Thyroid gland (tissue), 4 donors: ENCODE measurements at regions not wholly inside any gene's neighbourhood (a gene's known extent, or its start where the extent isn't known, plus 50 kb on each side); places are given as distances from the start of the nearest gene placed in this dataset.

Experiments used
- CTCF ChIP-seq, 6 experiments: fragments of 200-600 bp in 3 of 6; fragments of 450-650 bp in 3 of 6; sonication (generic) in 3 of 6; IDR thresholded peaks; one replicate each; pipeline ENCODE4 v1.5.1; 2016 to 2019; ENCODE audit warnings: antibody characterized with exemption in 6 of 6, mild to moderate bottlenecking in 2 of 6, inconsistent platforms in 1 of 6, moderate library complexity in 1 of 6
- POLR2A ChIP-seq, 2 donors: fragments of 450-650 bp; IDR thresholded peaks; one replicate each; pipeline ENCODE4 v1.6.1; 2017; ENCODE audit warnings: antibody characterized with exemption in 2 of 2, mild to moderate bottlenecking in 2 of 2, moderate library complexity in 1 of 2

DNA sequence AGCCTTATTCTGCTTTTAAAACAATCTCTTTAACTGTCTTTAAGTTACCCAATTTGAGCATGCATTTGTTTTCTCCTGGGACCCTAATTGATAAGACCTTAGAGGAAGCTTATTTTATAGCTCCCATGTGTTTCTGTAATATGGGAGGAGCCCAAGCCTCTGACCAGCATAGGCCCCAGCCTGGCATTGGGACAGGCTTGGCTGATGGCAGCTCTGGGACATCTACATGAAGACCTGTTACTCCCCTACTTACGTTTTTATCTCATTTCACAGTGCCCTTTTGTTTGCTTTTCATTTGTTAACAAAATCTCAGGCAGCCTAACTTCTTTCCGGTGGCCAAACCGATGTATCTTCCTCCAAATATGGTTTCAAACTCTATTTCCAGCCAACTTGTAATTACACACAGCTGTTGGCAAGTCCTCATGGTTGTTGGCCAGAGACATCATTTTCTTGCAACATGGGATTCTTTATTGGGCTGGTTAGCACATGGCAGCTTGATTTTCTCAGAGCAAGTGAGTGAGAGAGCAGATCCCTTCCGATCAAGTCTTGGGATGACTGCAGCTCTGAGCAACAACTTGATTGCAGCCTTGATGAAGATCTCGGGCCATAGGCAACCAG is 1117.5 kb downstream of the AACS start:
- TF ChIP-seq CTCF (IDR thresholded peaks at IDR 0.05) (no peak), POLR2A (IDR thresholded peaks at IDR 0.05) (no peak)
